C4-2B (cell line): ENCODE measurements at regions not wholly inside any gene's neighbourhood (a gene's known extent, or its start where the extent isn't known, plus 50 kb on each side); places are given as distances from the start of the nearest gene placed in this dataset.

Source experiments
- H3K27ac ChIP-seq: fragments of 450-650 bp; 2 replicates; pipeline ENCODE4 v1.5.1; 2017
- ZFX ChIP-seq: fragments of 450-650 bp; IDR thresholded peaks from 2 replicates; pipeline ENCODE4 v1.6.1; 2017
- TF ChIP-seq, protein P1 (sequence below): fragments of 450-650 bp; conservative IDR thresholded peaks from 2 replicates; pipeline ENCODE4 v1.5.1; 2017; ENCODE audit warnings: mild to moderate bottlenecking

DNA sequence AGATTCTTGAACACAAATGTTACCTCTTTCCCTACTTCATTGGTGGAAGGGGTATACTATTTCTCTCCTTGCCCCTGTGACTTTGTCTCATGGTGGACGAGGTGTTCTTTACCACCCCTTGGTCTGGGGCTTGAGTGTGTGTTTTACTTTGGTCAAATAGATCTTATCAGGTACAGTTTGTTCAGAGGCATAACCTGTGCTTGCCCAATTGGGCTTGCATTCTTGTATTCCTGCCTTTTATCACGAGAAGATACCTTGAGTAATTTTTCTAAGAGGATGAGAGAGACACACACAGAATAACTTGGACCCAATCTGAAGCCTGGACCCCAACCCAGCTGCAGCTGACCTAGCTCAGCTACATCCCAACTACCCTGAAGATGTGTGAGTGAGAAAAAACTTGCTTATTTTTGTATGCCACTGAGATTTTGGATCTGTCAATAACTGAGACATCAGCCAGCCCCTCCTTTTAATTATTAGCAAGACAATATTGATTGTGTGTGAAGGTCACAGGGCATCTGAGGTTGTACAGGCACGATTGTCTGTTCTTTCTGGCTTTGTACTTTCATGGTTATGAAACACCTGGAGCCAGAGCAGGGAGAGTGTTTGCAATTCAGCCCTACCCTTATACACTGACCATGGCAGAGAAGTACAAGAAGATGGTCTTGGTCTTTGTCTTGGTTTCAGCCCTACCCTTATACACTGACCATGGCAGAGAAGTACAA, 204.7 kb upstream of the SLC35B3 start:
- H3K27ac ChIP-seq = no peak overlapping the region; the same call in 1 of the 2 replicates
- TF ChIP-seq ZFX = no peak
- TF ChIP-seq, protein P1, sequence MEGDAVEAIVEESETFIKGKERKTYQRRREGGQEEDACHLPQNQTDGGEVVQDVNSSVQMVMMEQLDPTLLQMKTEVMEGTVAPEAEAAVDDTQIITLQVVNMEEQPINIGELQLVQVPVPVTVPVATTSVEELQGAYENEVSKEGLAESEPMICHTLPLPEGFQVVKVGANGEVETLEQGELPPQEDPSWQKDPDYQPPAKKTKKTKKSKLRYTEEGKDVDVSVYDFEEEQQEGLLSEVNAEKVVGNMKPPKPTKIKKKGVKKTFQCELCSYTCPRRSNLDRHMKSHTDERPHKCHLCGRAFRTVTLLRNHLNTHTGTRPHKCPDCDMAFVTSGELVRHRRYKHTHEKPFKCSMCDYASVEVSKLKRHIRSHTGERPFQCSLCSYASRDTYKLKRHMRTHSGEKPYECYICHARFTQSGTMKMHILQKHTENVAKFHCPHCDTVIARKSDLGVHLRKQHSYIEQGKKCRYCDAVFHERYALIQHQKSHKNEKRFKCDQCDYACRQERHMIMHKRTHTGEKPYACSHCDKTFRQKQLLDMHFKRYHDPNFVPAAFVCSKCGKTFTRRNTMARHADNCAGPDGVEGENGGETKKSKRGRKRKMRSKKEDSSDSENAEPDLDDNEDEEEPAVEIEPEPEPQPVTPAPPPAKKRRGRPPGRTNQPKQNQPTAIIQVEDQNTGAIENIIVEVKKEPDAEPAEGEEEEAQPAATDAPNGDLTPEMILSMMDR = no peak

DNA sequence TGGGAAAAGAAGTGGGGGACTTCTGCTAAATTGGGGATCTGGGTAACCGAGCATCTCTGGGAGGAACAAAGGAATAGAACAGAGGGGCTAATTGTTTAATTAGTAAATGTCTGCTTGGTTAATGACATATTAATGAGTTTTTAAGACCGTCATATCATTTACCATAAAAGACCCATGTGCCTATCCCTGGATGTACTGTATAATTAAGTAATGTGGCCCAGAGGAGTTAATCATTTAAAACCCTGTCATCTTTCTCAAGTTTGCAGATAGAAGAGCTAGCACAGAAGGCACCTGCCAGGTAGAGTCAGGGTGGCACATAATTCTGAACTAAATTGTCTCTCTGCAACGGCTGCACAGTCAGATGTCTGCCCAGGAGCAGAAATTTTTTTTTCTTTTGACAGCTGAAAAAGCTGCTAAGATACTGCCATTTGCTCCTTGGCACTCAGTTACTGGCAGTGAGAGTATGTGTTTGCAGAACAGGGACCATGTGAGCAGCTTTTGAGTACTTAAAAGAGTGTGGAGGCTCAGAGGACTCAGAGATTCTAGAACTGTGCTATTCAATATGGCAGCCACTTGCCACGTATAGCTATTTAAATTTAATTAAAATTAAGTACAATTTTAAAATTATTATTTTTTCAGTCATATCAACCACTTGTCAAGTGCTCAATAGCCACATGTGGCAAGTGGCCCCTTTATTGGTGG, 202.7 kb upstream of the SLC35B3 start:
- TF ChIP-seq, protein P1 = no peak
- no peak for TF ChIP-seq ZFX
- H3K27ac ChIP-seq = no peak overlapping the region

GRCh38 chr6:8633762-8634161, 198.4 kb upstream of the SLC35B3 start:
- TF ChIP-seq, protein P1 = no peak
- no peak for TF ChIP-seq ZFX
- no peak overlapping the region for H3K27ac ChIP-seq

DNA sequence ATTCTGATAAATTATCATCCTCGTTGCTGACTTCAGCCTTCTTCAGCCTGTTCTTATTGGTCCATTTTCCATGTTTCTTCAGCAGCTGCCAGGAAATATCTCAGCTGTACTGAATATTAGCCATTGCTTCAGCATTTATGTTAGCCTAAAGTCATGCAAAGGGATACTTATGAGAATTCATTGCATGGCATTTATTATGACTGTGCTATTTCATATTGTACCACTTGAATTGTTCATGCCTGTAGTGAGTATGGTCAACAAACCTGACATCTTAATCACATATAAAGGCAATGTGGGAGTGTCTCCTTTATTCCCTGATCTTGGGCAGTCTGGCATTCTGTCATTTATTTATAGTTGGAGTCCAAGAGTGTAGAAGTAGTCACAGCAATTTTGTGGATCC, 193.4 kb upstream of the SLC35B3 start:
- TF ChIP-seq ZFX = no peak
- TF ChIP-seq, protein P1 = no peak
- H3K27ac ChIP-seq = no peak overlapping the region

GRCh38 chr6:8628063-8628462, 192.7 kb upstream of the SLC35B3 start:
- TF ChIP-seq, protein P1 = no peak
- TF ChIP-seq ZFX = no peak
- H3K27ac ChIP-seq = no peak overlapping the region

DNA sequence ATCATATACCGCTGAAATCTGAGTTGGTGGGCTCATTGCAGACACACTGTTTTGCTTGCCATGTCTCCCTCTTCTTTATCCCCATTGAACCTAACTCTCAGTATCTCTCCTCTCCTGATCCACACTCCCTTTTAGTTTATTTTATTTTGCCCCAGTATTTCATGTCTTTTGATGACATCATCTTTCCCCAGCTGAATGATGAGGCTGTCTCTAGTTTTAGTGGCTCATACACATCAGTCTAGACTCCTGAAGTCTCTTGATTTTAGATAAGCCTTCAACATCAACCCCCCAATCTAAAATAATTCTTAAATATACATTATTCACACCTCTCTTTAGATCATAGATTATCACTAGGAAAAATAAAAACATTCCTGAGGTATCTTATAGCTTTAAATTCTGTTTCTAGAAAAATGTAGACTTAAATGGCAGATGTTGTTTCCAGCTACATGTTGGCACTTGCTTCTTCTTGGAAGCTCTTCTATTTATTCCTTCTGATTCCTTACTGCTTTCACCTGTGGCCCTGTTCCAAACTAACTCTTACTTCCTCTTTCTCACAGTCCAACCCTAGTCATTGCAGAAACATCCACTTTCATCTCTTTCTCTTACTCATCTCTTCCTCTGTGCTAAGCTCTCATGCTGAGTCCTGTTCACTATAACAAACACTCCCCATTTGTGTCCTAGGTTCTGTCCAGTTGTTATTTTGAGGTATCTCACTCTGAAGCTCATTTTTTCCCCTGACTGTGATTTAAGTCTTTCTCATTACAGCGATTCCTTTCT, 191.9 kb upstream of the SLC35B3 start:
- TF ChIP-seq ZFX = no peak
- TF ChIP-seq, protein P1 = no peak
- no peak overlapping the region for H3K27ac ChIP-seq

- no peak for TF ChIP-seq ZFX
- TF ChIP-seq, protein P1 = no peak
- H3K27ac ChIP-seq = no peak overlapping the region
These were observed 189.3 kb upstream of the SLC35B3 start for GRCh38 chr6:8624665-8625064.
